ENCODE measurements at regions not wholly inside any gene's neighbourhood (a gene's known extent, or its start where the extent isn't known, plus 50 kb on each side); places are given as distances from the start of the nearest gene placed in this dataset.
A peak's percentile ranks its signal among the peaks of the same experiment; 100 is the strongest.

DNA sequence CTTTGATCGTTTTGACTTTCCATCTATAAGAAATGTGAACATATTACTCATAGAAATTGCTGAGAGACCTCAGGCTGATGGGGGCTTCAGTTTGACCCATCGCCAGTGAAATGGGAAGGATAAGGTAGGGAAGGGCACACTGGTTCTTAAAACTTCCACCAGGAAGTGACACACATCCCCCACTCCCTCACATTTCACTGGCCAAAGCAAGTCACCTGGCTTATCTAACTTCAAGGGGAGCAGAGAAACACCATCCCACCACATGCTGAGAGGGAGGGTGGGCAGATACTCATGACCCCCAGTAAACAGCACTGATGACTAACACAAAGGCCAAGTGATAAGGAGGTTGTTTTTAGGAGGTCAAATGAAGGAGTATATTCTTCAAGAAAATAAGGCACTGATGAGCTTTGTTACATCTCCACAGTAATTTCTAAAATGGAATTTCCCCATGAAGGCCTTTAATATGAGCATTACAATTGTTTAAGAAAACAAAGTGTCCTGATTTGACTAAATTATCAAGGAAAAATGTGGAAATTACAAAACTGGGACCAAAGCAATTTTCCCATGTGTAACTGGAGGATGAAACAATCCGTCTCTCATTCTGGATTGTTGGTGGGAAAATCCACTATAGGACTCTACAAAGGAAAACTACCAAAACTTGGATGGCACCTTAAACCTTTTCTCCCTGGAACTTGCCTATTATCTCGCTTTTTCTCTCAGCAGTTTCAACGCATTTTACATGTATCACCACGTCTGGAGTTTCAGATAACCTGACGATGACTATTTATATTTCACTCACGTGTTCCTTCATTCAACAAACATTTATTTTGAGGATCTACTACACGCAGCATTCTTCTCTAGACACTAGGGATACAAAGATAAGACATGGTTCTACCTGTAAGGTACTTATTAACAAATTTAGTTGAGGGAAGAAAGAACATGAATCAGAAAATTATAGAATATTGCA, 91.8 kb upstream of the EEA1 start:
- TF ChIP-seq, protein P1, sequence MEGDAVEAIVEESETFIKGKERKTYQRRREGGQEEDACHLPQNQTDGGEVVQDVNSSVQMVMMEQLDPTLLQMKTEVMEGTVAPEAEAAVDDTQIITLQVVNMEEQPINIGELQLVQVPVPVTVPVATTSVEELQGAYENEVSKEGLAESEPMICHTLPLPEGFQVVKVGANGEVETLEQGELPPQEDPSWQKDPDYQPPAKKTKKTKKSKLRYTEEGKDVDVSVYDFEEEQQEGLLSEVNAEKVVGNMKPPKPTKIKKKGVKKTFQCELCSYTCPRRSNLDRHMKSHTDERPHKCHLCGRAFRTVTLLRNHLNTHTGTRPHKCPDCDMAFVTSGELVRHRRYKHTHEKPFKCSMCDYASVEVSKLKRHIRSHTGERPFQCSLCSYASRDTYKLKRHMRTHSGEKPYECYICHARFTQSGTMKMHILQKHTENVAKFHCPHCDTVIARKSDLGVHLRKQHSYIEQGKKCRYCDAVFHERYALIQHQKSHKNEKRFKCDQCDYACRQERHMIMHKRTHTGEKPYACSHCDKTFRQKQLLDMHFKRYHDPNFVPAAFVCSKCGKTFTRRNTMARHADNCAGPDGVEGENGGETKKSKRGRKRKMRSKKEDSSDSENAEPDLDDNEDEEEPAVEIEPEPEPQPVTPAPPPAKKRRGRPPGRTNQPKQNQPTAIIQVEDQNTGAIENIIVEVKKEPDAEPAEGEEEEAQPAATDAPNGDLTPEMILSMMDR (IDR thresholded peaks at IDR 0.05; ENCODE audit: low read depth, low read length, missing control alignments): no peak
- H3K4me3 ChIP-seq (replicated peaks; ENCODE audit: low read depth, low read length): no peak overlapping the region

DNA sequence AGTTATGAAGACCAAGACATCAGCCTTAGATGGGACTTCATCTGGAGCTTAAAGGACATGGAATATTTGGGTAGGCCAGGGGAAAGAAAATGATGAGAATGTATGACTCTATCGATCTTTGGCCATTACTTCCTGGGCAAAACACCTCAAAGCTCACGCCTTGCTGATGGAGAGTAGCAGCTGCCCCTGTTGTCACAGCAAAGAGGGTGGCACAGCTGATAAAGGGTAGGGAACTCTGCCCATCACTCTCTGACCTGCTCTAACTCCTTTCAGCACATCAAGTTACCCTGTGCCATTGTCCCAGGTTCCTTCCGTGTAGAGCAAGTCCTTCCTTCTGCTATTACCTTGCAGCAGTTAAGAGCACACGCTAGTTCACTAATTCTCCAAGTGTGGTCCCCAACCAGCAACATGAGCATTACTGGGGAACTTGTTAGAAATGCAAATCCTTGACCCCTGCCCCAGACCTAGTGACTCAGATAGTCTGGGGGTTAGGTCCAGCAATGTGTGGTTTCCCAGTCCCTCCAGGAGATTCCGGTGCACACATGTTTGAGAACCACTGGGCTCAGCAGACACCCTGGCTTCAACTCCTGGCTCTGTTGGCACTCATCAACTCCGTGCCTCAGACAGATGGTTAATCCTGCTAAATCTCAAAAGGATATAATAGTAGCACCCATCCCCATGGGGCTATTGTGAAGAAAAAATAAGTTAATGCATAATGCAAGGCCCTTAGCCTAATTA, 93.7 kb upstream of the EEA1 start:
- DNase-seq (ENCODE audit: extremely low read depth, low read depth): no peak
- H3K4me3 ChIP-seq (replicated peaks; ENCODE audit: low read depth, low read length): no peak overlapping the region
- TF ChIP-seq, protein P1 (IDR thresholded peaks at IDR 0.05; ENCODE audit: low read depth, low read length, missing control alignments): no peak

More for the DNA sequence above, 91.8 kb upstream of the EEA1 start:
- no peak for DNase-seq (ENCODE audit: extremely low read depth, low read depth)

DNA sequence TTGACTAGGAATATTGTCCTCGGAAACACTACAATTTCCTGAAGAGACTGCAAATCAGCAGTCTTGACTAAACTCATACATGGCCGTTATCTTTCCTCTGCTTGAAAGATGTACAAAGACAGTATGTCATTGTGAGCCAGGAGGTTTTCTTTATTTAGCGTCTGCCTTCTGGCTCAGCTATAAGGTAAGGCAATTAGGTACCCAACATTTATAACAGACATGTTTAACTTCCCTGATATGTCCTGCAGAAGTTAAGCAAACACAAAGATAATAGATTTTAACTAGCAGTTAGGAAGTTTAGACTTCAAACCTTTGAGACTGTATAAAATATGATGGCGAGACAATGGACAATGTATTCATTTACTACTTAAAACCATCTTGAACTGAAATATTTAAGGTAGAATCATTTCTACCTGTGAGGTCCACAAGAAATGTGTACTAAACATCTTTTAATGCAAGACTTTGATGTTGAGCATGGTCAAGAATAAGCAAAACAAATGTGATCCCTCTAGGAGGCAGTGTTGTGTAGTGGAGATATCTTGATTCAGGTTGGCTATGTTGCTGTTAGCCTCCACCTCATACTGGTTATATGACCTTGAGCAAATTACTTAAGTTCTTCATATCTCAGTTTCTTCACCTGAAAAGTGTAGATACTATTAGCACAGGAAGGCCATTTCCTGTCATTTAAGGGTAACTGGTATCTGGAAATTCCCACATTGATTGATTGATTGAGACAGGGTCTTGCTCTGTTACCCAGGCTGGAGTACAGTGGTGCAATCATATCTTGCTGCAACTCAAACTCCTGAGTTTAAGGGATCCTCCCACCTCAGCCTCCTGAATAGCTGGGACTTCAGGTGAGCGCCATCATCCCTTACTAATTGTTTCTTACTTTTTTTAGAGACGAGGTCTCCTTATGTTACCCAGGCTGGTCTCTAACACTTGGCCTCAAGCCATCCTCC, 96.3 kb upstream of the EEA1 start:
- DNase-seq (ENCODE audit: extremely low read depth, low read depth): peak; percentile 41
- no peak overlapping the region for H3K4me3 ChIP-seq (replicated peaks; ENCODE audit: low read depth, low read length)
- TF ChIP-seq, protein P1 (IDR thresholded peaks at IDR 0.05; ENCODE audit: low read depth, low read length, missing control alignments): peak; percentile 52

DNA sequence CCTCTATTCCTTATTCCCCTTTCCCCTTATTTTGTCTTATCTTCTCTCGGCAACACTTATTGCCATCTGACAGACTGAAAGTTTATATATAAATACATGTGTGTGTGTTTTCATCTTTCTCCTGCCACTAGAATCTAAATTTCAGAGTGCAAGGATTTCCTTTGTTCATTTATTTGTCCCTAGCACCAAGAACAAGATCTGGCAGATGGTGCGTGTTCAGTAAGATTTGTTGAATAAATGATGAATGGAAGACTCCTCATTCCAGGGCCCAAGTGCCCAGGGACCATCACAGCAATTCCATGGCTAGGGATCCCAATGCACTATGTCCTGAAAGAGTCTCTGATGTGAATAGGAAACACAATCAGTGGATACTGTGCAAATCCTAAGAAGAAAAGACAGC, 97.9 kb upstream of the EEA1 start:
- TF ChIP-seq, protein P1 (IDR thresholded peaks at IDR 0.05; ENCODE audit: low read depth, low read length, missing control alignments): no peak
- no peak for DNase-seq (ENCODE audit: extremely low read depth, low read depth)

DNA sequence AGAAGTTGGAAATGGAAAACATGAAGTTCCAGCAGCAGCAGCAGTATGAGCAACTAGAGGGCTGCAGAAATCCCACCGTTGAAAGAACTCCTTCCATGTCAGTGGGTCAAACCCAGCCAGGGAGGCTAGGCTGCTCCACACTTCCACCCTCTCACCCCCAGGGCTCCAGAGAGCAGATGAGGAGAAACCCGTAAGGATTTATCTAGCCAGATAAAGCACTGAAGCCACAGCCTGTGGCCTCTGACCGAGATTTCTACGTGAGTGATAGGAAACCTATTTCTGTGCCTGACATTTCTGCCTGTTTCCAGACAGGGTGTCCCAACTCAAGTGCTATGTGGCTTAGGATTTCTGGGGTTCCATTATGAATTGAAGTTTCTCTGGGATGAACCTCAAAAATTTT, 100.0 kb upstream of the EEA1 start:
- H3K4me3 ChIP-seq (replicated peaks; ENCODE audit: low read depth, low read length): no peak overlapping the region
- DNase-seq (ENCODE audit: extremely low read depth, low read depth): no peak
- TF ChIP-seq, protein P1 (IDR thresholded peaks at IDR 0.05; ENCODE audit: low read depth, low read length, missing control alignments): no peak

More for the DNA sequence above, 97.9 kb upstream of the EEA1 start:
- H3K4me3 ChIP-seq (replicated peaks; ENCODE audit: low read depth, low read length): no peak overlapping the region

DNA sequence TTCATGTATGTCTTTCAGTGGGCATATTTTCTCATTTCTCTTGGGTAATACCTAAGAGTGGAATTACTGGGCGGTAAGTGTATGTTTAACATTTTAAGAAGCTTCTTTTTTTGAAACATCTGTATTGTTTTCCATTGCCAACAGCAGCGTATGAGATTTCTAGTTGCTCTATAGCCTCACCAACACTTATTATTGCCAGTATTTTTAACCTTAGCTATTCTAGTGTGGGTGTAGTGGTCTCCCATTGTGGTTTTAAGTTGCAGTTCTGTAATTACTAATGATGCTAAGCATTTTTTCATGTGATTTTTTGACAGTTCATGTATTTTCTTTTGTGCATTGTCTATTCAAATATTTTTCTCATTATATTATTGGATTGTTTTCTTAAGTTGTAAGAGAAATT, 101.9 kb upstream of the EEA1 start:
- TF ChIP-seq, protein P1 (IDR thresholded peaks at IDR 0.05; ENCODE audit: low read depth, low read length, missing control alignments): no peak
- H3K4me3 ChIP-seq (replicated peaks; ENCODE audit: low read depth, low read length): no peak overlapping the region
- DNase-seq (ENCODE audit: extremely low read depth, low read depth): no peak

All from HFF-Myc (cell line).